H9 (cell line): ENCODE measurements at regions not wholly inside any gene's neighbourhood (a gene's known extent, or its start where the extent isn't known, plus 50 kb on each side); places are given as distances from the start of the nearest gene placed in this dataset.

Experiments
- DNase-seq: peaks from one replicate; pipeline ENCODE4 v3.0.0-alpha.2; 2017
- H2AFZ ChIP-seq: one replicate; pipeline ENCODE4 v1.6.1; 2013; ENCODE audit warnings: mild to moderate bottlenecking, low read length, control low read depth, moderate library complexity
- H2AK5ac ChIP-seq: 2 replicates; pipeline ENCODE4 v1.6.1; 2013; ENCODE audit warnings: low read length, control low read depth, mixed read lengths; ENCODE audit not compliant: insufficient read length
- H2BK120ac ChIP-seq: one replicate; pipeline ENCODE4 v1.6.1; 2013; ENCODE audit warnings: low read depth, mild to moderate bottlenecking, low read length, control low read depth, inconsistent platforms; ENCODE audit not compliant: poor library complexity, severe bottlenecking
- H2BK12ac ChIP-seq: 2 replicates; pipeline ENCODE4 v1.6.1; 2013; ENCODE audit warnings: low read length, control low read depth, mixed read lengths, low read depth; ENCODE audit not compliant: insufficient read length
- H2BK15ac ChIP-seq: 2 replicates; pipeline ENCODE4 v1.6.1; 2013; ENCODE audit warnings: low read depth, low read length, control low read depth
- H2BK20ac ChIP-seq: one replicate; pipeline ENCODE4 v1.6.1; 2013; ENCODE audit warnings: low read depth, mild to moderate bottlenecking, low read length, control low read depth, inconsistent platforms; ENCODE audit not compliant: poor library complexity, severe bottlenecking
- H2BK5ac ChIP-seq: 2 replicates; pipeline ENCODE4 v1.6.1; 2013; ENCODE audit warnings: low read length, control low read depth, mixed read lengths; ENCODE audit not compliant: insufficient read length
- H3K14ac ChIP-seq: 2 replicates; pipeline ENCODE4 v1.6.1; 2013; ENCODE audit warnings: low read length, control low read depth; ENCODE audit not compliant: insufficient read depth
- H3K18ac ChIP-seq: 2 replicates; pipeline ENCODE4 v1.6.1; 2013; ENCODE audit warnings: low read depth, mild to moderate bottlenecking, mixed read lengths, low read length, control low read depth; ENCODE audit not compliant: insufficient read length
- H3K23ac ChIP-seq: 2 replicates; pipeline ENCODE4 v1.6.1; 2013; ENCODE audit warnings: low read length, control low read depth, mixed read lengths, low read depth; ENCODE audit not compliant: insufficient read length
- H3K23me2 ChIP-seq: 2 replicates; pipeline ENCODE4 v1.6.1; 2013; ENCODE audit warnings: low read depth, mild to moderate bottlenecking, mixed read lengths, low read length, control low read depth; ENCODE audit not compliant: insufficient read length, poor library complexity, severe bottlenecking
- H3K27ac ChIP-seq: 2 replicates; pipeline ENCODE4 v1.5.1; 2013; ENCODE audit warnings: low read length, control low read depth, mixed read lengths, low read depth; ENCODE audit not compliant: insufficient read length
- H3K27me3 ChIP-seq: 2 replicates; pipeline ENCODE4 v1.6.1; 2013; ENCODE audit warnings: low read length, control low read depth, inconsistent platforms; ENCODE audit not compliant: insufficient read depth
- H3K4ac ChIP-seq: 2 replicates; pipeline ENCODE4 v1.6.1; 2013; ENCODE audit warnings: low read depth, mild to moderate bottlenecking, control low read depth, inconsistent platforms, low read length, moderate library complexity
- H3K4me1 ChIP-seq: 2 replicates; pipeline ENCODE4 v1.6.1; 2013; ENCODE audit warnings: low read length, control low read depth, inconsistent platforms; ENCODE audit not compliant: insufficient read depth
- H3K4me2 ChIP-seq: 2 replicates; pipeline ENCODE4 v1.6.1; 2013; ENCODE audit warnings: low read length, control low read depth, mixed read lengths; ENCODE audit not compliant: insufficient read length, insufficient read depth
- H3K56ac ChIP-seq: 2 replicates; pipeline ENCODE4 v1.6.1; 2013; ENCODE audit warnings: low read depth, mild to moderate bottlenecking, mixed read lengths, low read length, control low read depth; ENCODE audit not compliant: insufficient read length
- H3K79me1 ChIP-seq: 2 replicates; pipeline ENCODE4 v1.6.1; 2013; ENCODE audit warnings: low read depth, mild to moderate bottlenecking, moderate library complexity, low read length, control low read depth, inconsistent platforms; ENCODE audit not compliant: insufficient read depth, poor library complexity, severe bottlenecking
- H3K79me2 ChIP-seq: 2 replicates; pipeline ENCODE4 v1.6.1; 2013; ENCODE audit warnings: low read length, control low read depth, inconsistent platforms; ENCODE audit not compliant: insufficient read depth
- H3K9ac ChIP-seq: 2 replicates; pipeline ENCODE4 v1.6.1; 2013; ENCODE audit warnings: low read length, control low read depth, mixed read lengths; ENCODE audit not compliant: insufficient read length; ENCODE audit errors: extremely low read depth
- H3K9me3 ChIP-seq: one replicate; pipeline ENCODE4 v1.6.1; 2013; ENCODE audit warnings: low read depth, low read length, inconsistent platforms; ENCODE audit not compliant: control insufficient read depth
- H3T11ph ChIP-seq: one replicate; pipeline ENCODE4 v1.6.1; 2013; ENCODE audit warnings: mild to moderate bottlenecking, low read length, control low read depth, inconsistent platforms
- H4K20me1 ChIP-seq: one replicate; pipeline ENCODE4 v1.6.1; 2013; ENCODE audit not compliant: control insufficient read depth, insufficient read length, insufficient read depth
- H4K5ac ChIP-seq: 2 replicates; pipeline ENCODE4 v1.6.1; 2013; ENCODE audit warnings: low read depth, mild to moderate bottlenecking, mixed read lengths, low read length, control low read depth; ENCODE audit not compliant: insufficient read length
- H4K8ac ChIP-seq: replicated peaks from 2 replicates; pipeline ENCODE4 v1.6.1; 2013; ENCODE audit warnings: low read length, control low read depth, mixed read lengths, low read depth; ENCODE audit not compliant: insufficient read length
- H4K91ac ChIP-seq: 2 replicates; pipeline ENCODE4 v1.6.1; 2013; ENCODE audit warnings: low read depth, mild to moderate bottlenecking, moderate library complexity, mixed read lengths, low read length, control low read depth; ENCODE audit not compliant: insufficient read length
- H3K27ac Mint-ChIP-seq, 3 experiments: 2 replicates in 2 of 3; 3 replicates in 1 of 3; pipeline ENCODE4 v1.8.0; 2020 to 2021; ENCODE audit warnings: mixed read lengths in 3 of 3, mild to moderate bottlenecking in 1 of 3, moderate library complexity in 1 of 3
- H3K27me3 Mint-ChIP-seq: 2 replicates; pipeline ENCODE4 v1.8.0; 2021; ENCODE audit warnings: low read depth, mild to moderate bottlenecking, moderate library complexity, mixed read lengths
- H3K36me3 Mint-ChIP-seq, 3 experiments: 2 replicates in 2 of 3; 3 replicates in 1 of 3; pipeline ENCODE4 v1.8.0; 2020 to 2021; ENCODE audit warnings: low read depth in 3 of 3, mixed read lengths in 3 of 3; ENCODE audit not compliant: insufficient read depth in 1 of 3
- H3K4me1 Mint-ChIP-seq, 2 experiments: 2 replicates each; pipeline ENCODE4 v1.8.0; 2020; ENCODE audit warnings: mixed read lengths in 2 of 2
- H3K4me3 Mint-ChIP-seq, 2 experiments: 2 replicates in 1 of 2; 3 replicates in 1 of 2; pipeline ENCODE4 v1.8.0; 2020 to 2021; ENCODE audit warnings: mild to moderate bottlenecking in 2 of 2, mixed read lengths in 2 of 2, moderate library complexity in 1 of 2
- H3K9me3 Mint-ChIP-seq, 2 experiments: 2 replicates in 1 of 2; 3 replicates in 1 of 2; pipeline ENCODE4 v1.8.0; 2020; ENCODE audit warnings: mild to moderate bottlenecking in 2 of 2, mixed read lengths in 2 of 2, moderate library complexity in 1 of 2
- WGBS: extraction: QIAGEN DNeasy Blood & Tissue Kit; methylation state at CpG from one replicate; pipeline ENCODE4 v1.1.7; 2013; ENCODE audit warnings: missing lambda C conversion rate, low lambda C conversion rate, mixed read lengths; ENCODE audit not compliant: insufficient read length; ENCODE audit errors: extremely low coverage; 5-methylcytosine and 5-hydroxymethylcytosine counted together
- TF ChIP-seq, protein P1 (sequence below): fragments of 200-600 bp; sonication (generic); conservative IDR thresholded peaks from 3 replicates; pipeline ENCODE4 v1.8.0; 2021; ENCODE audit warnings: antibody characterized with exemption, mild to moderate bottlenecking

DNA sequence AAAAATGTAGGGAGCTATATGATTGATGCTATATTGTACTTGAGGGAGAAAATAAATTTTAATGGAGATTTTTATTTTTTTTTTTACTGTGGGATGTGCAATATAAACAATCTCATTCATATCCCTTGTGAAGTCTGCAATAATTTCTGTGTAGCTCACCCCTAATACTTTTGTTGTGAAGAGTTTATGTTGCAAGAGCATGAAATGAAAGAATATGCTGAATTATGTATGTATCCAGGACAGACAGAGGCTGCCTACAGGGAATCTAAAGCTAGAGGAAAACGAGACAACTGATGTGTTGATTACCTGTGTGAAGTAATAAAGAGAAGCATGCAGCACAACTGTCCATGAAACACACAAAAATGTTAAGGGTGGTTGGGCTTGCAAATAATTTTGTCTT lies 643.3 kb downstream of the DCDC2C start:
- Histone ChIP-seq H3K79me1 (no peaks in the 10 kb centered on the region), H2BK20ac (no peak overlapping the region)

More for the DNA sequence above, 643.3 kb downstream of the DCDC2C start:
- Mint-ChIP-seq H3K4me3 (no peak overlapping the region), H3K36me3 (peaks cover 0 to 12% (median 0%) of the 10 kb centered on the region in 3 experiments; a peak in 1 of 7 replicates), H3K27ac (no peak overlapping the region), H3K4me1 (peaks cover 0 to 4% of the 10 kb centered on the region in 2 experiments; a peak in 1 of 4 replicates), H3K9me3 (peaks cover 2 to 3% of the 10 kb centered on the region in 2 experiments; a peak in 3 of 5 replicates), H3K27me3 (no peaks in the 10 kb centered on the region)
- WGBS = no CpG with 5 or more reads among the region's 1 CpG
- Histone ChIP-seq H3K4ac (no peak overlapping the region), H3K23ac (no peak overlapping the region), H3K79me2 (no peaks in the 10 kb centered on the region), H3T11ph (no peak overlapping the region), H3K56ac (no peak overlapping the region), H3K9me3 (no peaks in the 10 kb centered on the region), H4K91ac (no peak overlapping the region), H3K4me2 (no peak overlapping the region), H3K14ac (no peak overlapping the region), H2BK120ac (no peak overlapping the region), H2BK5ac (no peak overlapping the region), H3K23me2 (no peaks in the 10 kb centered on the region), H4K5ac (no peak overlapping the region), H3K27ac (no peak overlapping the region), H3K9ac (no peak overlapping the region), H2BK12ac (no peak overlapping the region), H2AK5ac (no peak overlapping the region), H4K8ac (no peak overlapping the region), H2BK15ac (no peak overlapping the region), H3K27me3 (no peaks in the 10 kb centered on the region), H3K4me1 (no peaks in the 10 kb centered on the region), H4K20me1 (no peaks in the 10 kb centered on the region), H2AFZ (no peak overlapping the region), H3K18ac (no peak overlapping the region)
- DNase-seq = no peak
- TF ChIP-seq, protein P1, sequence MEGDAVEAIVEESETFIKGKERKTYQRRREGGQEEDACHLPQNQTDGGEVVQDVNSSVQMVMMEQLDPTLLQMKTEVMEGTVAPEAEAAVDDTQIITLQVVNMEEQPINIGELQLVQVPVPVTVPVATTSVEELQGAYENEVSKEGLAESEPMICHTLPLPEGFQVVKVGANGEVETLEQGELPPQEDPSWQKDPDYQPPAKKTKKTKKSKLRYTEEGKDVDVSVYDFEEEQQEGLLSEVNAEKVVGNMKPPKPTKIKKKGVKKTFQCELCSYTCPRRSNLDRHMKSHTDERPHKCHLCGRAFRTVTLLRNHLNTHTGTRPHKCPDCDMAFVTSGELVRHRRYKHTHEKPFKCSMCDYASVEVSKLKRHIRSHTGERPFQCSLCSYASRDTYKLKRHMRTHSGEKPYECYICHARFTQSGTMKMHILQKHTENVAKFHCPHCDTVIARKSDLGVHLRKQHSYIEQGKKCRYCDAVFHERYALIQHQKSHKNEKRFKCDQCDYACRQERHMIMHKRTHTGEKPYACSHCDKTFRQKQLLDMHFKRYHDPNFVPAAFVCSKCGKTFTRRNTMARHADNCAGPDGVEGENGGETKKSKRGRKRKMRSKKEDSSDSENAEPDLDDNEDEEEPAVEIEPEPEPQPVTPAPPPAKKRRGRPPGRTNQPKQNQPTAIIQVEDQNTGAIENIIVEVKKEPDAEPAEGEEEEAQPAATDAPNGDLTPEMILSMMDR = no peak
